CMK (cell line): ENCODE measurements at regions not wholly inside any gene's neighbourhood (a gene's known extent, or its start where the extent isn't known, plus 50 kb on each side); places are given as distances from the start of the nearest gene placed in this dataset.
"Not testable (repeated sequence)": the region's sequence is repeated elsewhere in the genome, so short reads cannot be mapped to it uniquely, and the experiment has no call there.

ENCODE experiments used
- DNase-seq: peaks from one replicate; pipeline ENCODE4 v3.0.0-alpha.2; 2010; ENCODE audit warnings: low read depth

DNA sequence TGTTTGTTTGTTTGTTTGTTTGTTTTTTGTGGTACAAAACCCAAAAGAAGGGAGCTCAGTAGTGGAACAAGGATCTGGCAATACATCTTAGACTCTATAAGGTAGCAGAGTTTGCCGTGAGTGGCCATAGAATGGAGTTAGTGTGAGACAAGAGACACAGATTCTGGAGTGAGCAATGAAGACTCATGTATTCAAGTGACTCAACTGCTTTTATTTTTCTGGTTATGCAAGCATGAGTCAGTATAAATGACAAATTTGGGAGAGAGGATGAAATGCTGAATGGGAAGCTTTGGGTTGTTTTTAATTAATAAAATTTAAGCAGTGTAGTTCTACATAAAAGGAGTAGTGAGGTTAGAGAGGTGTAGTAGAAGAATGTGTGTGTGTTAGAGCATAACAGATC is 143.6 kb upstream of the ANO5 start:
- DNase-seq: no peak

DNA sequence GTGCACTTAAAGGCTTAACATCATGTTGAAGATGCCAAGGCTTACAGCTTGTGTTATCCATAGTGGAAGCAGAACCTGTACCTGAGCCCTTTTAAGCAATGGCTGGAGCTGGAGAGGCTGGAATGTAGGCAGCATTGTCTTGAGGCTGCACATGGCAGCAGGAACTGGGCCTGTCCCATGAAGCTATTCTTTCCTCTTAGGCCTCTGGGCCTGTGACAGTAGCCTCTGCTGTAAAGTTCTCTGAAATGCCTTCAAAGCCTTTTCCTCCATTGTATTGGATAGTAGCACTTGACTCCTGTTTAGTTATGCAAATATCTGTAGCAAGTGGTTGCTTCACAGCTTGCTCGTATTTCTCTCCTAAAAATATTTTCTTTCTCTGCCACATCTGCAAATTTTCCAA is 127.4 kb upstream of the ANO5 start:
- DNase-seq: no peak

DNA sequence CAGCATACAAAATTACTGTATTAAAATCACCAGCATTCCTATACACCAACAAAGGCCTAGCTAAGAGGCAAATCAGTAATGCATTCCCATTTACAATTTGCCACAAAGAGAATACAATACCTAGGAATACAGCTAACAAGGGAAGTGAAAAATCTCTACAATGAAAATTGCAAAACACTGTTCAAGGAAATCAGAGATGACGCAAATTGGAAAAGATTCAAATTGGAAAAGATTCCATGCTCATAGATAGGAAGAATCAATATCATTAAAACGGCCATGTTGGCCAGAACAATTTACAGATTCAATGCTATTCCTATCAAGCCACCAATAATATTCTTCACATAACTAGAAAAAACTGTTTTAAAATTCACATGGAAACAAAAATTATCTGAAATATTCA is 123.0 kb upstream of the ANO5 start:
- DNase-seq: no peak

DNA sequence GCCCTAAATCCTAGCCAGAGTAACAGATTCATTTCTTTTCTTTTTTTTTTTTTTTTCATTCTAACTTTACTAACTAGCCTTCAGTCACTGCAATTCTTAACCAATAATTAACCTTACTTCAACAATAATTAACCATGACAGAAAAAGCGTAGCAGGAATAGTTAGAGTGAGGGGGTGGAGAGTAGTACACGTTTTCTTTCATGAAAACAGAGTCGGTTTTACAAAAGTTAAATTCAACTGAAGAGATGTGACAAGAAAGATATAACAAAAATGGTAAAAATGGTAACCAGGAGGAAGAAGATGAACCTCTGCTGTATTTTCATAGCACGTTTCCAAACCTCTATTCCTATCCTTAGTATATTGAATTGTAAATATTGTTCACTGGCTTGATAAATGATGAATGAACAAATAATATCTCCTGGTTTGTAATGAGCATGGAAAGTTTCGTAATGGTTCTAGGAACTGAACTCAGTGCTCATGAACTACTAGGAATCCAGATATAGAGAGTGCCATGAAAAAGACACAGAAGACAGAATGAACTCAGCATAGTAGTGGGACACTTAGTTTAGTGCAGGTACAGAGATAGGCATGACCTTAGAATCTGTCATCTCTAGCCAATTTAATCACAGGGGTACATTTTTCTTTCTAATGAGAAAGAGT is 116.5 kb upstream of the ANO5 start:
- no peak for DNase-seq

DNA sequence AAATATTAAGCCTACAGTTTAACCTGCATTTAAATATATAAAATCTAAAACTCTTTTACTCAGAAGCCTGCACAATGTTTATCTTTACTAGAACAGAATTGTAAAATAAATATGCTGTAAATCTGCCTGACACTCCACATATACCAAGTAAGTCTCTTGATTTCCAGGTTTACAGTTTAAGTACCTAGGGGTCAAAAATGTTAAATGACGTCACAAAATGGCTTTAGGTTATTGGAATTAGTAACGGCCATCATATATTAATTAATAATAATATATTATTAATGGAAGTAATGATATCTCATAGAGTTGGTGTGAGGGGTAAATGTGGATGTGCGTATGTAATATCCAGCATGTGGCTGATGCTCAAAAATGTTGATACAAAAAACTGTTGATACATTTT is 114.8 kb upstream of the ANO5 start:
- no peak for DNase-seq

DNA sequence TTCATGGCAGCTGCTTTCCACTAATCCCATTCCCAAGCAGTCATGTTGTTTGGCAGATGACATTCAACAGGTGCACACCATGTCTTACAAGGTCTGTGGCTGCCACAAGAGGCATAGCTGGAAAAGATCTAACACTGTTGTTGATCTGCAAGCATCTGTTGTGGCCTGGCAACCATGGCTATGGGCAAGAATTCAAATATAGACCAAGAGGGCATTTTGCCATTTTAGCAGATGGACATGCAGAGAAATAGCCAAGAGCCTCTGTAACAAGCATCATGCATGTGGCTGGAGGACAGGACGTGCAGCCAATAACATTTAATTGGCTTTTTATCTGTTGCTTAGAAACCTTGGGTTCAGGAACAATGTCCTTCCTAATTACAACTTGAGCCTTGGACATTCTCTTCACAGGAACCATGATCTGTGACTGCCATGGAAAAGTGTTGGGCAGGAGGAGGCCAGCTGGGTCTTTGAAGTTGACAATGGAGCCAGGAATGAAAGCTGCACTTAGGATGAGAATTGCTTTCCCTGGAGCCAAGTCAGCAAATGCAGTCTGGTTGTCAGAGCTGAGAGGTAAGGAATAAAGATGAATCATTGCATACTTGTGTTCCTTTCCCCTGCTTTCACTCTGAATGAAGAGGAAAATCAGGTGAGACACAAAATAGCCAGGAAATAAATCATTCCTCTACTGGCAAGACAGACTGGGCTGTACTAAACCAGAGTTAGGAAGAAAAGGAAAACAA is 113.6 kb upstream of the ANO5 start:
- no peak for DNase-seq

DNA sequence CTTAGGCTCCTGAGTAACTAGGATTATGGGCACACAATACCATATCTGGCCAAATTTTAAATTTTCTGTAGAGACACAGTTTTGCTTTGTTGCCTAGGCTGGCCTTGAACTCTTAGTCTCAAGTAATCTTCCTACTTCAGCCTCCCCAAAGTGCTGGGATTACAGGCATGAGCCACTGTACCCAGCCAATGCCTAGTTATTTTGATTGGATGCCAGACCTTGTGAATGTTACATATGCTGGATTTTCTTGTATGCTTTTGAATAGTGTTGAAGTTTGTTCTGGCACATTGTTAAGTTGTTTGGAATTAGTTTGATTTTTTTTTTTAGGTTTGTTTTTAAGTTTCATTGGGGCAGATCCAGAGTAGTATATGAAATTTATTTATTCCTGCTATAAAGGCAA is 110.7 kb upstream of the ANO5 start:
- DNase-seq: no peak

DNA sequence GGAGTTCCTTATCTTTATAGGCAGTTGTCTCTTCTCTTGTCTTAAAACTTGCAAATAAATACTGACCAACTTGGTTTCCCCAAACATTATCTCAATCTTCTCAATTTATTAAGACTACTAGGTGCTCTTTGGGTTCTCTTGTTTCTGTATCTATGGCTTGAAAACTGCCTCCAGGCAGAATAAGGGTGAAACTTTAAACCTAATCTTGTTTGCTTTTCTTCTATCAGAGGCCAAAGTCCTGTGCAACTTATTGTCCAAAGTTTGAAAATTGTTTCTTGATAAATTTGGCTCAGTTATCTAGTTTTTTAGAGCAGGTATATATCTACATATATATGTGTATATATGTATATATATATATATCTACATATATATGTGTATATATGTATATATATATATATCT is 110.1 kb upstream of the ANO5 start:
- no peak for DNase-seq

DNA sequence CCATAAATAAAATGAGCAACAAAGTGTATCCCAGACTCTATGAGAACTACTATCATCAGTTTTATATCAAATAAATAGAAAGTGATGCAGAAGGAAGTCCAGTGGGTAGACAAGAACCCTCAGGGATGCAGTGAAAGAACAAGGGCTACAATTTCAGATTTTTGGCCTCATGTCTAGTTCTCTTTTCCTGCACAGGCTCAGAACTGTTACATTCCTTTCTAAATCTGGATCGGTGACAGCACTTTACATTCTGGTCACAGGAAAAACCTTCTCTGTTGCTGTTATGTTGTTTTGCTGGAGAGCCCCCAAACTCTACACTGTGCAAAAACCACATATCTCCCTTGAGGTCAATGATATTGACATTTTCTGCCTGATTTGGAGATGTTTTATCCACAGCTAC is 108.8 kb upstream of the ANO5 start:
- DNase-seq: no peak

DNA sequence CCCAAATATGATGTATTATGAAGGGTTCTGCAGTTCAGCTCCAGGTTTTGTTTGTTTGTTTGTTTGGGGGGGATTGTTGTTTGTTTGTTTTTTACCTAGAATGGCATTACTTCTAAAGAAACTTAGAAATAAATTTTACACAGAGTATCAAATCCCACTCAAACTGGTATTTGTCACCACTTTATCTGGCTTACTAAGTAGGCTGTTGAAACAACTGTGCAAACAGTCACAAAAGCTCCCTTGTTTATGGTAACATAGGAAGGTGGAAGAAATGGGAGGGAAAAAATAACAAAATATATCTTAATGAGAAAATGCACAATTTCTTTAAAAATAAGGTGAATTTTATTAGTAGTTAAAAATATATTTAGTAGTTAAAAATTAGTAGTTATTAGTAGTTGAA is 108.3 kb upstream of the ANO5 start:
- DNase-seq: no peak

DNA sequence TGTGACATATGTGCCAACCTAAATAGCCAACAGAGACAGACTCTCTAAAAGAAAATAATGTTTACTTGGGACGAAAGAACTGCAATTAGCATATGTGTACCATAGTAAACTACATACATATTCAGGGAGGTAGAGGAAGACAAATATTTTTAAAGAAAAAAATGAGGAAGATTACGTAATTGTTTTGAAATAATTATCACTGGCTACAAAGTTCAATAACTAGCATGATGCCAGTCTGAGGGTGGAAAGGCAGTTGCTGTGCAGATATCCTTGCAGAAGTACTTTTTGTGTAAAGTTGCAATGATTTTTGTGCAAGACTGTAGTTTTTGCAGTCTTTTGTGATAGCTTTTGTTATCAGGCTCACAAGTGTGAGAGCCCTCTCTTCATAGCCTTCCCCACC is 103.3 kb upstream of the ANO5 start:
- DNase-seq: no peak

DNA sequence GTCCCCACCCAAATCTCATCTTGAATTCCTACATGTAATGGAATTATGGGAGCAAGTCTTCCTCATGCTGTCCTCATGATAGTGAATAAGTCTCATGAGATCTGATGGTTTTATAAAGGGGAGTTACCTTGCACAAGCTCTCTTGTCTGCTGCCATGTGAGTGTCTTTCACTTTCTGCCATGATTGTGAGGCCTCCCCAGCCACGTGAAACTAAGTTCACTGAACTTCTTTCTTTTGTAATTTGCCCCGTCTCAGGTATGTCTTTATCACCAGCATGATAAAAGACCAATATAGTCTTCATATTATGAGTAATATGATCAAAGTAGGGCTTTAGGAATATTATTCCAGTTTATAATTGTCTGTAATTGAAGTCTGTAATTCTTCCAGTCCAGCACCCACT is 86.3 kb upstream of the ANO5 start:
- DNase-seq: no peak

DNA sequence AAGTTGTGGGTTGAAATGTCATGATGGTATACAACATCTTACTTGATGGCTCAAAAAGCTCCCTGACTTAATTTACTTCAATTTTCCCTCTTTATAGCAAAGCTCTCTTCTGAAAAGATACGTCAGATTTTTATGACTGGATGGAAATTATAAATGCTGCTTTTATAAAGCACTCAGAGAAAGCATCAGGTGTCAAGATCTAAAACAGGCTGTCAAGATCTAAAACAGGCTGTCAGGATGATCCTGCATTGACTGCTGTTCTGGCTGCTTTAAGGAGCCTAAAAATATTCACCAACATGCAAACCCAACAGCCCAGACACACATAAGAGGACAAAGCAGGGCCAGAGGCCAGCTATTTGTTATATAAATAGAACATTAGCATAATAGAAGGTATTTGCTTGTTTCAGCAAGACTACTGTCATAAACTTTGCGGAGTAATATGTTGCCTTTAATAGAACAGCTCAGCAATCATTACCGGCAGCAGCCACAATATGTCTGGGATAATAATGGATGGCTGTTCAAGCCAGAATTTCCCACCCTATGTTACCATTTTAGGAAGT is 77.3 kb upstream of the ANO5 start:
- DNase-seq: no peak

DNA sequence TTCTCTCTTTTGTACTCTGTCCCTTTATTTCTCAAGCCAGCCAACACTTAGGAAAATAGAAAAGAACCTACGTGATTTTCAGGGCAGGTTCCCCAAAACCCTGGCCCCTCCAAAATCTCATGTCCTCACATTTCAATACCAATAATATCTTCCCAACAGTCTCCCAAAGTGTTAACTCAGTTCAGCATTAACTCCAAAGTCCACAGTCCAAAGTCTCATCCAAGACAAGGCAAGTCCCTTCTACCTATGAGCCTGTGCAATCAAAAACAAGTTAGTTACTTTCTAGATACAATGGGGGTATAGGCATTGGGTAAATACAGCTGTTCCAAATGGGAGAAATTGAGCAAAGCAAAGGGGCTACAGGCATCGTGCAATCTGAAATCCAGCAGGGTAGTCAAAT is 64.9 kb upstream of the ANO5 start:
- not testable (repeated sequence) for DNase-seq

DNA sequence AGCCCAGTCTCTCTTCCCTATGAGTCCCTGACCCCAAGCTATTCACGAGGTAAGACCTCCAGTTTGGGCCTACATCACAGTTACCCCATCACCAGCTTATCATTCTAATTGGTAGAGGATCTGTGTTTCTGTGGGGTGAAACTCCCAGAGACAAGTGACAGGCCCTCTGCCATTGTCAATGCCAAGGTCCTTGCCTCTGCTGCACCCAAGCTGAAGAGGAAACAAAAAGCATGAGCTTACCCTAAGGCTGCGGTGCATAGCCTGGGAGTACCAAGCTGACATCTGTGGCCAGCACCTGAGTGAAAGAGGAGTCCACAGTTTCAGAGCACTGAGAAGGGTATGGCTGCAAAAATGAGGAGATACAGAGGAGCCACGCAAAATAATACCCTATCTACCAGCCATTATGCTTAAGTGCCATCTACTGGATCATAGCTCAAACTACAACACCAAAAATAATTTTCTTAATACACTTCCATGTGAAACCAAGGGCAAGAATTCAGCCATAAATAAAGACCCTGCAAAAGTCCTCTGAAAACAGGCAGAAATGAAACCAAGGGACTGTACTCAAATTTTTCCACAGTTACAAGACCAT is 62.3 kb upstream of the ANO5 start:
- no peak for DNase-seq

DNA sequence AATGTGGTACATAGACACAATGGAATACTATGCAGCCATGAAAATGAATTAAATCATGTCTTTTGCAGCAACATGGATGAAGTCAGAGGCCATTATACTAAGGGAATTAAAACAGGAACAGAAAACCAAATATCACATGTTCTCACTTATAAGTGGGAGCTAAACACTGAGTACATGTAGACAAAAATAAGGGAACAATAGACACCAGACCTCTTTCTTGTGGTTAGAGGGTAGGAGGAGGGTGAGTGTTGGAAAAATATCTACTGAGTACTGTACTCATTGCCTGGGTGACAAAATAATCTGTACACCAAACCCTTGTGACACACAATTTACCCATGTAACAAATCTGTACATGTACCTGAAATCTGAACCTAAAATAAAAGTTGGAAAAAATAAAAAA is 59.1 kb upstream of the ANO5 start:
- DNase-seq: no peak

DNA sequence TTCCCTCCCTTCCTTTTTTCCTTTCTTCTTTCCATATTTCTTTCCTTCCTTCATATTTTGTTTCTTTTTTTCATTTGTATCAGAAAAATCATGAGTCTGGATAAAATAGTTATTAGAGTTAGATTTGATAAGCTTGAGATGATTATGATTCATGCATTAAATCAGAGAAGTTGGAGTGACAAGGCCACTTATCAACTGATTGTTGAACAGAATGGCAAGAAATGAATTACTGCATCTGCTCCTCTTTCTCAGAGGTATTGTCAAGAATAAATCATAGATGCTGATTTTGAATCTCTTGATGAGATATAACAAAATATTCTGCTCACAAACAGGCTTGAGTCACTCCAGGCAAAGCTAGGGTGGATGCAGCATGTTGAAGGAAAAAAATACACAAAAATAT is 54.6 kb upstream of the ANO5 start:
- DNase-seq: no peak
